Smooth muscle cell of the brain vasculature (primary cell): ENCODE measurements at regions not wholly inside any gene's neighbourhood (a gene's known extent, or its start where the extent isn't known, plus 50 kb on each side); places are given as distances from the start of the nearest gene placed in this dataset.

Source experiments
- DNase-seq: peaks from one replicate; pipeline ENCODE4 v3.0.0-alpha.2; 2012; ENCODE audit warnings: low read depth, low spot score

DNA sequence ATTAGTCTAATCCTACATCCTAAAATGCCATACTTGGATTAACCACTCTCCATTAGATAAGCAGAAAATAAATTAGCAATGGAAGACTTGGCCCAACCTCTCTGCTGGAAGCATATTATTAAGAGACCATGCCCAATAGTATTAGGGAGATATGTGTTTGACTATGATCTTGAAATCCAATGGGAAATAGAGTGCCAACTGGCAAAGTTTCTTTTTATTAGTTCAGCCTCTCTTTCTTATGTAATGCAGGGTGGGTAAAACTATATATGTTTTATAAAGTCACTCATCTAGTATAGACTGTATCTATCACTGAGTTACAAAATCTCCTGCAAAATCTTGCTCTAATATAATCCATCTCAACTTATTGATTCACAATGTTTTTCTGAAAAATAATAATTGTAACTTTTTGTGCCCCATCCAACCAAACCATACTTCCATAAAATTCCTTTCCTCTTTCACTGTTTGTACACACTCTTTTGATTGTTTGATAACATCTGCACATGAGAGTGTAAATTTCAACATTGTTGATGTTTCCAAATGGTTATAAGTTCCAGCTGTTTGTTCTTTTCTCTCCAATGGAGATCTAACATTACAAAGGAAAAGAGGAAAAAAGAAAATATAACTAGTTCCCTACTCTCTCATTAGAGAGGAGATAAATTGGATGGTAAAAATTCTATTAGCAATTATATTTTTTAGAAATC is 408.1 kb upstream of the ADGRL2 start:
- no peak for DNase-seq

DNA sequence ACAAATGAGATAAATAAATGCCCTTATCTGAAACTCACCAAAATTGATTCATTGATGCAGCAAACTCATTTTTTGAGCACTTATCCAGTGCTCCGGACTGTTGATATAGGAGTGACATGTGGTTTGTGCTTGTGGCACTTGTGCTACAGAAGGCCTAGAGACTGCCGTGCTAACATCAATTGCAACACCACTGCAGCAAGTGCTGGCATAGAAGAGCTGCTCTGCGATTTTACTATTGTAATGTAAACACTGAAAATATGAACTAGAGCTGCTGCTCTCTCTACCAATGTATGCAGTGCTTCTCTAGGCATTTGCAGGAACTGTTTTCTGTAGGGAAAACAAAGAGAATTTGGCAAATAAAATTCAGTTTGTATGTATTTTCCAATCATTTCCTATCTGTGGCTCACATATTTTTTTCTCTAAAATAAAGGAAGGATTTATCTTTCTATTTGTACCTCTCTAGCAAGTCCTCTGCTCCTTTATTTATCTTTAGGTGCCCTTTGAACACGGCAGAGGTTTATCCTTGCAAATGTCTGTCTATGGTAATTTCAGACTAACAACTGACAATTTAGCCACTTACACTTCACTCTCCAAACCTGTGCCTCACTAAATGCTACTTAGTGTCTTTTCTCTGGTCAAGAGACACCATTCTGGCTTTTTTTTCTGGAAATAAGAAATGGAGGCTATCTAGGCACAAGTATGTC is 409.5 kb upstream of the ADGRL2 start:
- DNase-seq = no peak

- no peak for DNase-seq
Observed at GRCh38 chr1:81388435-81388834, 412.3 kb upstream of the ADGRL2 start.

- DNase-seq = no peak
Observed at GRCh38 chr1:81387446-81387845, 413.3 kb upstream of the ADGRL2 start.

DNA sequence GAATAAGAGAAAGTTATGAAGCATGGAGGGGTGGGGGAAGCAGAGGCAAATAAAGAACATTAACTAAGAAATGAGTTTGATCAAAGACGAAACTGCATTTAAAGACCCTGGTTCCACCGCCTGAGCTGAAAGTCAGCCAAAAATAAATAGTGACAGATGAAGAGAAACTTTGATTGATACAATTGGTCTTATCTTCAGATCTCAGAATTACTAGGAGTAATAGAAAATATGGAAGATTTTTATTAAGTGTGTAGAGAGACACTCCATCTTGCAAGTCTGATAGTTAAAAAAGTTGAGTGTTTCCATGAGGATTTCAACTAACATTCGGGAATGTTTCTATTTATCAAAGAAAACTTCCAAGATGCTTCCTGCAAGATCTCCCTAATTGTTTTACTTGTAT is 418.2 kb upstream of the ADGRL2 start:
- no peak for DNase-seq

DNA sequence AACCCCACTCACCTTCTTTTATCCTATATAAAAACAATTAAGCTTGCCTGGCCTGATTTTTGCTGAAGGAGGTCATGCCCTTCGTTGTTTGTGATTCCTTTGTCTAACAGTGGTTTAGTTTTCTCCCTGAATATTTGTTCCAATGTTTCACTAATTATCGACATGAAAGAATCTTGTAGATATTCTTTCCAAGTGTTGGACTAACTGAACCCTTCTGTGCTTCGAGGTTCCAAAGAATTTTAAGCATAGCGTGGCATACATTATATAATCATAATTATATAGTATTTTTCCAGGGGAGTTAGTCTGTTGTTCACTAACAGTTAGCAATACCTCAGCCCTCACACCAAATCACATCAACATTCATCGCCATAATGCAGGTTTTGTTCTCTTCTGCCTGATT is 418.9 kb upstream of the ADGRL2 start:
- no peak for DNase-seq

DNA sequence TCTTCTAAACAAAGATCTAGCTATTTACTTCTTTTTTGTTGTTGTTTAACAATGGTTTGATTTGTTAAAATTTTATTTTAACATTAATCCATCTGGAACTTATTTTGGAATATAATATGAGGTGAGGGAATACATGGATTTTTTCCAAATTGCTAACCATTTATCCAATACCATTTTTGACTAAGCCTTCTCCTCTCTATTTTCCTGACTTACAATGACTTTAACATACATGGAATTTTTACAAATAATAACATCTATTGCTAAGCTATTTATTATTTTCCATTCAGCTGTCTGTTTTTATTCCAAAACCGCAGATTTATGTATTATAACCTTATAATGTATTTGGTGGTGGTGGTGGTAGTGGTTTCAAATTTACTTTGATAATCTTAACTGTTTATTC is 420.3 kb upstream of the ADGRL2 start:
- DNase-seq = no peak

DNA sequence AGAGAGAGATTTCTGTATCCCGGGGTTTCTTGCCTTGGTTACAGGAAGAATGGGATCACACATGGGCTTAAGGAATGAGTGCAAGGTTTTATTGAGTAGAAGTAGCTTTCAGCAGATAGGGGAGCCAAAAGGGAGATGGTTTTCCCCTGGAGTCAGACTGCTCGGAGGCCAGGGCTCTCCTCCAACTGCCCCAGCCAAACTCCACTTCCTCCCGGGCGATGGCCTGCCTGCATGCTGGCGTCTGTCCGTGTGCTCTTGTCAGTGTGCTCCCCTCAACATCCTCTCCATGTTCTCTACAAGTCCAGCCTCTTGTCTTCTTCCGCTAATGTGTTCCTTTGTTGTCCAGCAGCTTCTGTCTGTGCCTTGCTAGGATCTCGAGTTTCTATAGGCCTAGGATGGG is 421.3 kb upstream of the ADGRL2 start:
- DNase-seq = no peak

DNA sequence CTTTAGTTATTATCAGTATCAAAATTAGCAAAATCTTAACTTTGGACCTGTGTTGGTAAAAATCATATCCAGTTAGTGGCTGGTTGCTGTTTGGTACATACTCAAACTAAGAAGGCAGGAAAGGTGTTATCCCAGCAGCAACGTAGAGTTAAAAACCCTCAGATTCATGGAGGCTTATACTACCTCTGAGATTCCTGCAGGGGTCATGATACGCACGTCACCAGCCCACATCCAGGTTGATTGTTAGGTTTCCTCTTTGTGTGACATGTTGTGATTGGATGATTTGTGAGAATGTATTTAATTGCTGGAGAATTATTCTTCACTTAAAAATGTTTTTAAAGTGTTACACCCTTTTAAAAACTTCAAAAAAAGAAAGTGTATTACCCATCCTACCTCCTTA is 423.3 kb upstream of the ADGRL2 start:
- DNase-seq = no peak

DNA sequence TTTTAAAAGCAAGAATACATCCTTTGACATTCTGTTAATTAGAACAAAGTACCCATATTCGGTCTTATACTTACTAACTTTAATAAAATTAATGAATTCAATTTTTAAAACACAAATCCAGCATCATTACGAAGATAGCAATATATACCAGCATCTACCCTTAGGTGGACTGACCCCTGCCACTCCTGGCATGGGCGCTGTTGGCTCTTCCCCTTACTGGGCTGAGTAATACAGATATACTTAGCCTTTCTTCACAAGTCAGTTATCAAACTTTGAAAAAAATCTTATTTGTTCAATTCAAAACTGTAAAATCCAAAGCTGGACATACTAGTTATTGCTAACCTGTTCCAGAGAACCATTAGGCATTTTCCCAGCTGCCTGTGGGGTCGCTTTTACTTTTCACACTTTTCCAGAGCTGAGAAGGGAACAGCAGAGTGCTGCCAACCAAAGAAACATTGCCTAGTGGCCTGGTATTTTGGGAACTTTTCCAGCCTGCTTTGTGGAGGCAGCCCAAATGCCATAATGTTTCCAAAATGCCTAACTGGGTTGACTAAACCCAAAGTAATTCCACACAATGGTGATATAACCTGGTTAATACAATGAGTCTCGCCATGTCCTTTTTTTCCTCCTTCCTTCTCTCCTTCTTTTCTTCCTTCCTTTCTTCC is 424.7 kb upstream of the ADGRL2 start:
- no peak for DNase-seq

GRCh38 chr1:81374481-81374880 is 426.3 kb upstream of the ADGRL2 start:
- no peak for DNase-seq

DNA sequence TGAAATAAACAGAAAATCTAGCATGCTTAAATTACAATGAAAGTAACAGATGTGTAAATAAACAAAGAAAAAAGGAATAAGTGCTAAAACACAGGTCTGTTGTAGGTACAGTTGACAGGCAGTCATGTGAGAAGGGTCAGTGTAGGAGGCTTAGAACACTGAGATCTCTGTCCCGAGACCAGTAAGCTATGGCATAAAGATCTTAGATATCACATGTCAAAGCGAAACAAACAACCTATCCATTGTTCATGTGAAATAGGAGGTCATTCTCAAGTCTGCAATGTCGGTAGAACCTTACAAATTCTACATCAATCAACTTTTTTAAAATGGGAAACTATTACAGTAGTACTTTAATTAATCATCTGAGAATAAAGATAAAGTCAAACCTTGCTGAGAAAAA is 428.9 kb upstream of the ADGRL2 start:
- no peak for DNase-seq

GRCh38 chr1:81369833-81370232 is 430.9 kb upstream of the ADGRL2 start:
- no peak for DNase-seq

DNA sequence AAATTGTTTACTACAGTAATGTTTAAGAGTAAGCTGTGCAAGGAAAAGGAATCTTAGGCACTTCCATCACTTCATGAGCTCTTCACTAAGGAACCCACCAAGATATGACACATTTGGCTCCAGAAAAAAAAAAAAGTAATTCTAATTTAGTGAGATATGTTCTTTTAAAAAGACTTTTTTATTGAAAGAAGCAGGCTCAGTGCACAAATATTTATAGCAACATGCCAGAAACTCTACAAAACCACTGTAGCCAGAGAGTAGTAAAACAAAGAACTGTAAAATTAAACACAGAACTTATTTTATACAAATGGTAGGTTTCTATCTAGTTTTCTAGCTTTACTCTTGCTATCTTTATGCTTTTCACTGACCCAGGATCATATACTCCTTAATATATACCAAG is 434.6 kb upstream of the ADGRL2 start:
- no peak for DNase-seq

DNA sequence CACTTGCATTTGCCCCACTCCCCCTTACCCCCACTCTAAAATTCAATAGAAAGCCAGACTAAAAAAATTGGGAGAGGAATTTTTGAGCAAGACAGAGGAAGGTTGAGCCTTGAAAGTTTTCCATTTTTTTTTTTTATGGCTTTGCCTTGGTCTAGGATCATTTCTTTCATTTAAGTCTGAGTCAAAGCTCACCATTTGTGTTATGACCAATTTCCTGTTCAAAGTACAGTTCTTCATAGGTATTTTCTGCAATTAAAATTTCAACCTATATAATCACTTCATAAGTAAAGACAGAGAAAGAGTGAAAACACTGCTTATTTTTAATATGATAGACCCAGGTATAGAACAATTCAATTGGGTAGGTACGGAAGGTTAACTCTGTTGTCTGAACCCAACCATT is 436.6 kb upstream of the ADGRL2 start:
- no peak for DNase-seq

DNA sequence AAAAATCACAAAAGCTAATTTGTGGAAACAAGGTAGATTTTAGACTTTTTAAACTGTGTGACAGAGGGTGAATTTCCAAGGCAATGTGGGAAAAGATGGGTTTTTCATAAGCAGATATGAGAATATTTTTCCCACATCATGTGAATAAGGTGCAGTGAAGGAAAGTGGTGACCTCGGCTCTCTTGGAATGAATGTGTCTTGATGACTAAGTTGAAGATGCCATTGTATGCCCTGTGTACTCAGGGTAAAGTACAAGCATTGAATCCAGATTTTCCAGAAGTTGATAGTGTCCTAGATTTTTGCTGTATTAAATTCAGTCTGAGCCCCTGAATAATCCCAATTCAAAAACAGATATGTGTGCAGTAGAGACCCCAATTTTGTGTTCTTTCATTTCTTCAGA is 442.6 kb upstream of the ADGRL2 start:
- no peak for DNase-seq

DNA sequence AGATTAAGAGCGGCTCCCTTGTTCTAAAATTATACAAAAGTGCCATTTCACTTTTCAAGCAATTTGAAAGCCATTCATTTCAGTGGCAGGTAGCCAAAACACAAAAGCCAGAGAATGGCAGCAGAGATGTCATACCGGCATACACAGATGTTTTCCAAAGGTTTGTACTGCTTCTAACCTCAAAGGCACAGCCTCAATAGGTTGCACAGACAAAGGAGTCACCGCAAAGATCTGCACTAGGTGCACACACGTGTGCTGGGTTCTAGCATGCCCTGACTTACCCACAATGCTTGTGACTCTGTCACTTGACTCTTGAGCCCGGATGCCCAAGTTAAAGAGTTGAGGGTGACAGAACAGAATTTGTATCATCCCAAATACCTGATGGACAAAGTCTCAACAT is 448.9 kb upstream of the ADGRL2 start:
- no peak for DNase-seq

- DNase-seq = no peak
Observed at GRCh38 chr1:81349194-81349965, 451.4 kb upstream of the ADGRL2 start.

GRCh38 chr1:81345110-81345509 is 455.6 kb upstream of the ADGRL2 start:
- no peak for DNase-seq

- no peak for DNase-seq
Observed at GRCh38 chr1:81340239-81340638, 460.5 kb upstream of the ADGRL2 start.

DNA sequence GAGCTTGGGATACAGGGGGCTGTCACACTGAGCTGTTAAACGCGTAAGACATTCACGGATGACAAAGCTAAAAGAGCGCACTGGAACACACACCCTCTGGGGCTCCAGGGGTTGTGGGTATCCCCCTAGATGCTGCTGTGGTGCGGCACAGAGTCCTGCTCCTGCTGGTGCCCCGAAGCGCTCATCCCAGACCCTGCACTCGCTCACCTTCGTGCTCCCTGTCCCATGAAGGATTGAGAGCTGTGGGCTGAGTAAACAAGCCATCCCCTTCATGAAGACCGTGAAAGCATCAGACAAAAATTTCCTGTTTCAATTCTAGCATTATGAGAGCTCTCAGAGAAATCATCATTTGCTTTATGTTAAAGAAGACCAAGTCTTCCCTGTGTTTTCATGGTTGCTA is 463.5 kb upstream of the ADGRL2 start:
- no peak for DNase-seq

DNA sequence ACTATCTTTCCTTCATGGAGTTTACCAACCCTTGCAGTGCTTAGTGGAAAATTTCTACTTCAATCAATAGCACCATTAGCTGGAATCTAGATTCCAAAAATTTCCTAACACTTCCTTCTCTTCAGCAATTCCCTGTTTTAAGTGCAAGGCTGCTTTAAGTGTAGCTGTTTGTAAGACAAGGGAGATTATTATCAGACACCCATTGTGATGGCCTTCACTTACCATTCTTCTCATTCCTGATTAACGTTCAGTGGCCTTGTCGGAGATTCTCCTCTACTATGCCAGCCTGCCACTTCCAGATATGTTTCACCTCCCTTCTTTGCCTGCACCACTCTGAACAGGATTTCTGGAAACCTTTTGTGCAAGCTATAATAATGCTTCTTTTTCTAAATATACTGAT is 464.9 kb upstream of the ADGRL2 start:
- DNase-seq = no peak
